Liver (tissue), 8 donors: ENCODE measurements at regions not wholly inside any gene's neighbourhood (a gene's known extent, or its start where the extent isn't known, plus 50 kb on each side); places are given as distances from the start of the nearest gene placed in this dataset.
"Not testable (repeated sequence)": the region's sequence is repeated elsewhere in the genome, so short reads cannot be mapped to it uniquely, and the experiment has no call there.

Source experiments
- DNase-seq: peaks from one replicate; pipeline ENCODE4 v3.0.0-alpha.2; 2017; ENCODE audit warnings: low spot score
- H3K27ac ChIP-seq, 2 donors: one replicate each; pipeline ENCODE4 v1.7.0; 2013; ENCODE audit warnings: inconsistent platforms in 2 of 2, low read length in 2 of 2, control low read depth in 1 of 2, low read depth in 1 of 2, mild to moderate bottlenecking in 1 of 2
- H3K27me3 ChIP-seq, 4 donors: one replicate each; pipeline versions ENCODE4 v1.6.1 to v1.7.0; 2013; ENCODE audit warnings: low read length in 3 of 4, inconsistent platforms in 1 of 4, mild to moderate bottlenecking in 1 of 4, moderate library complexity in 1 of 4; ENCODE audit not compliant: control insufficient read depth in 4 of 4, insufficient read depth in 4 of 4
- H3K36me3 ChIP-seq, 4 donors: one replicate each; pipeline versions ENCODE4 v1.6.1 to v1.7.0; 2013; ENCODE audit warnings: low read length in 3 of 4, mild to moderate bottlenecking in 3 of 4, low read depth in 1 of 4, moderate library complexity in 1 of 4; ENCODE audit not compliant: control insufficient read depth in 4 of 4, insufficient read depth in 3 of 4
- H3K4me1 ChIP-seq, 4 donors: one replicate each; pipeline versions ENCODE4 v1.6.1 to v1.7.0; 2013; ENCODE audit warnings: low read length in 3 of 4, mild to moderate bottlenecking in 3 of 4, moderate library complexity in 1 of 4; ENCODE audit not compliant: control insufficient read depth in 4 of 4, insufficient read depth in 4 of 4
- H3K4me3 ChIP-seq, 3 donors: one replicate each; pipeline versions ENCODE4 v1.6.1 to v1.7.0; 2013; ENCODE audit warnings: low read length in 3 of 3, control low read depth in 1 of 3, low read depth in 1 of 3, mild to moderate bottlenecking in 1 of 3
- H3K9ac ChIP-seq, 2 donors: one replicate each; pipeline ENCODE4 v1.7.0; 2013; ENCODE audit warnings: low read length in 2 of 2, mild to moderate bottlenecking in 2 of 2, moderate library complexity in 2 of 2, control low read depth in 1 of 2, low read depth in 1 of 2
- H3K9me3 ChIP-seq, 4 donors: one replicate each; pipeline versions ENCODE4 v1.6.1 to v1.7.0; 2013; ENCODE audit warnings: low read length in 3 of 4; ENCODE audit not compliant: control insufficient read depth in 4 of 4
- EGR1 ChIP-seq, 2 donors: IDR thresholded peaks; 2 replicates each; pipeline ENCODE4 v1.6.1; 2016 to 2018; ENCODE audit warnings: antibody characterized with exemption in 2 of 2, low read depth in 2 of 2
- FOXA1 ChIP-seq: IDR thresholded peaks from 2 replicates; pipeline ENCODE4 v1.6.1; 2016; ENCODE audit warnings: antibody characterized with exemption
- FOXA2 ChIP-seq: IDR thresholded peaks from 2 replicates; pipeline ENCODE4 v1.6.1; 2016; ENCODE audit warnings: antibody characterized with exemption
- GABPA ChIP-seq, 2 donors: IDR thresholded peaks in 1 of 2; conservative IDR thresholded peaks in 1 of 2; 2 replicates each; pipeline ENCODE4 v1.6.1; 2016; ENCODE audit warnings: antibody characterized with exemption in 2 of 2, mild to moderate bottlenecking in 1 of 2, moderate library complexity in 1 of 2
- HNF4A ChIP-seq, 2 donors: conservative IDR thresholded peaks; 2 replicates each; pipeline ENCODE4 v1.6.1; 2016; ENCODE audit warnings: antibody characterized with exemption in 2 of 2, mild to moderate bottlenecking in 2 of 2
- HNF4G ChIP-seq: IDR thresholded peaks from 2 replicates; pipeline ENCODE4 v1.6.1; 2016; ENCODE audit warnings: antibody characterized with exemption
- JUND ChIP-seq, 2 donors: IDR thresholded peaks; 2 replicates each; pipeline ENCODE4 v1.6.1; 2016; ENCODE audit warnings: antibody characterized with exemption in 2 of 2
- NR2F2 ChIP-seq: IDR thresholded peaks from 2 replicates; pipeline ENCODE4 v1.6.1; 2016; ENCODE audit warnings: antibody characterized with exemption
- RAD21 ChIP-seq, 2 donors: IDR thresholded peaks; 2 replicates each; pipeline ENCODE4 v1.6.1; 2016; ENCODE audit warnings: antibody characterized with exemption in 2 of 2, mild to moderate bottlenecking in 2 of 2
- RXRA ChIP-seq, 2 donors: IDR thresholded peaks; 2 replicates each; pipeline ENCODE4 v1.6.1; 2017 to 2018; ENCODE audit warnings: antibody characterized with exemption in 2 of 2, mild to moderate bottlenecking in 1 of 2
- SP1 ChIP-seq: IDR thresholded peaks from 2 replicates; pipeline ENCODE4 v1.6.1; 2018; ENCODE audit warnings: antibody characterized with exemption, mild to moderate bottlenecking
- TAF1 ChIP-seq: conservative IDR thresholded peaks from 2 replicates; pipeline ENCODE4 v1.6.1; 2016; ENCODE audit warnings: antibody characterized with exemption, mild to moderate bottlenecking
- YY1 ChIP-seq: IDR thresholded peaks from 2 replicates; pipeline ENCODE4 v1.6.1; 2016; ENCODE audit warnings: antibody characterized with exemption, mild to moderate bottlenecking
- WGBS: extraction: QIAGEN DNeasy Blood & Tissue Kit; methylation state at CpG from one replicate; pipeline ENCODE4 v1.1.7; 2013; 5-methylcytosine and 5-hydroxymethylcytosine counted together
- TF ChIP-seq, protein P1 (sequence below): IDR thresholded peaks from 2 replicates; pipeline ENCODE4 v1.6.1; 2016; ENCODE audit warnings: antibody characterized with exemption
- TF ChIP-seq, protein P2 (sequence below): fragments of 150-350 bp; IDR thresholded peaks from 2 replicates; pipeline ENCODE4 v1.5.1; 2017; ENCODE audit warnings: improper control_type of control experiment, low read depth, low read length; ENCODE audit not compliant: missing input control
- TF ChIP-seq, protein P3 (sequence below): IDR thresholded peaks from 2 replicates; pipeline ENCODE4 v1.6.1; 2016; ENCODE audit warnings: antibody characterized with exemption
- TF ChIP-seq, protein P4 (sequence below): IDR thresholded peaks from 2 replicates; pipeline ENCODE4 v1.6.1; 2016; ENCODE audit warnings: antibody characterized with exemption
- TF ChIP-seq, protein P5 (sequence below): IDR thresholded peaks from 2 replicates; pipeline ENCODE4 v1.6.1; 2016; ENCODE audit warnings: antibody characterized with exemption, mild to moderate bottlenecking
- donor health status: healthy.
- donor health status: healthy.
- donor health status: healthy.
- donor health status: healthy.
- donor health status: healthy.

DNA sequence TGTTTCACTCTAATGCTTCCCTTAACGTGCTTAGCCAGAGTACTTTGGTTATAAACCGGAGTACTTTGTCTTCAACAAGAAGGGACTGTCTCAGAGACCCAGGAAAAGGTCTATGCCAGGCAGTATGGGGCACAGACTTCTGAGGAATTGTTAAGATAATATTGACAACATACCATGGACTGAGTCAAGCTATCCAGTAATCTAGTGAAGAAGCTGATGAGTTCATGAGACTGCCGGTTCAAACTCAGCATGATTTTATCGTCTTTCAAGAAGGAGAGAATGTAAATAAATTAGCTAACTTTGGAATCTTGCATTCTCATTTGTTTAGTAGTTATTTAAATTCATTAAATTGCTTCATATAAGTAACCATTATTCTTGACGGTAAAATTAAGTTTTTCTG is 546.1 kb downstream of the PPP4R3C start:
- no peak overlapping the region for H3K9ac ChIP-seq
- no peak overlapping the region for H3K27ac ChIP-seq
- H3K9me3 ChIP-seq, result no peaks in the 10 kb centered on the region
- H3K27me3 ChIP-seq, result peaks cover 0 to 3% (median 0%) of the 10 kb centered on the region in 4 donors
- H3K4me1 ChIP-seq, result no peaks in the 10 kb centered on the region
- H3K36me3 ChIP-seq, result no peaks in the 10 kb centered on the region
- no peak overlapping the region for H3K4me3 ChIP-seq
- no peak for DNase-seq
- 78% methylated on average over 5 of the region's 5 CpGs for WGBS
- TF ChIP-seq NR2F2, result no peak
- no peak for TF ChIP-seq FOXA2
- no peak for TF ChIP-seq RXRA (IDR thresholded peaks at IDR 0.05)

DNA sequence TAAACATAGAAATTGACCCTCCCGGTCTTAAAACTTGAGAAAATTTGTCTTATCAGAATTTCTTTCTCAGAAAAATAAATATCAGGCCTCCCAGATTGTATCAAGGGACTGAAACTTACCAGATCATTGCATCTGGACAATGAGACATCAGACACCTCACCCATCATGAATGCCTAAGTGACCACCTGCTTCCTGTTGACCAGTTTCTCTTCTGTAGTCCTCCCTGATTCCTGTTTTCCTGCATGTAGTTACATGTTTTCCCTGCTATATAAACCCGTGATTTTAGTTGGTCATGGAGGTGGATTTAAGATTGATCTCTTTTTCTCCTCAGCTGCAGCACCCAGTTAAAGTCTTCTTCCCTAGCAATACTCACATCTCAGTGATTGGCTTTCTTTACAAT is 548.1 kb downstream of the PPP4R3C start:
- Histone ChIP-seq H3K36me3 (no peaks in the 10 kb centered on the region), H3K4me3 (no peak overlapping the region), H3K9me3 (no peaks in the 10 kb centered on the region), H3K27me3 (peaks cover 0 to 3% (median 0%) of the 10 kb centered on the region in 4 donors), H3K9ac (no peak overlapping the region), H3K4me1 (no peaks in the 10 kb centered on the region), H3K27ac (no peak overlapping the region)
- DNase-seq, result no peak
- no peak for TF ChIP-seq EGR1 (IDR thresholded peaks at IDR 0.05; ENCODE audit: low read depth in 2 of 2)
- TF ChIP-seq GABPA (IDR thresholded peaks at IDR 0.05 in 1 of 2, conservative IDR thresholded peaks at IDR 0.05 in 1 of 2), result no peak
- TF ChIP-seq YY1, result no peak
- TF ChIP-seq FOXA1, result no peak
- WGBS, result 58% methylated on average over 2 of the region's 2 CpGs

DNA sequence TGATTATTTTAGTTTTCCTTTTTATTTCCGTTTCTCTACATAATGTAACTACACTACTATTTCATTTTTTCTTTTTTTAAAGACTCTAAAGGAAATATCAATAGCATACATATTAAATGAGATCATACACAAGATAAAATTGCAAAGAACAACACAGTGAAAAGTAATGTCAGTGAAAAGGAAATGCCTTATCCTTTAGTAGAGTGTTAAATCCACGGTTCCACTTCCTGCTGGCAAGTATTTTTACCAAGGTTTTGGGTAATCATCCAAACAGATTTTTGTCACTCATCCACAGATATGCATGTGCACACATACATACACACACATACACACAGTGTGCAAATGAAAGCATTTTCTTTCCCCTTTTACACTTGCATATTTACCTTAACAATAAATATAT is 548.9 kb downstream of the PPP4R3C start:
- Histone ChIP-seq H3K36me3 (no peaks in the 10 kb centered on the region), H3K27me3 (peaks cover 0 to 3% (median 0%) of the 10 kb centered on the region in 4 donors), H3K4me1 (no peaks in the 10 kb centered on the region), H3K4me3 (no peak overlapping the region), H3K9ac (no peak overlapping the region), H3K9me3 (no peaks in the 10 kb centered on the region), H3K27ac (no peak overlapping the region)
- WGBS, result 39% methylated on average over 2 of the region's 2 CpGs
- TF ChIP-seq FOXA1 (no peak), NR2F2 (no peak), JUND (IDR thresholded peaks at IDR 0.05) (no peak), YY1 (no peak), TAF1 (no peak), HNF4G (no peak), EGR1 (IDR thresholded peaks at IDR 0.05; ENCODE audit: low read depth in 2 of 2) (no peak), RXRA (IDR thresholded peaks at IDR 0.05) (no peak), SP1 (no peak), GABPA (IDR thresholded peaks at IDR 0.05 in 1 of 2, conservative IDR thresholded peaks at IDR 0.05 in 1 of 2) (no peak), FOXA2 (no peak), RAD21 (IDR thresholded peaks at IDR 0.05) (no peak), HNF4A (conservative IDR thresholded peaks at IDR 0.05) (no peak)
- TF ChIP-seq, protein P1, sequence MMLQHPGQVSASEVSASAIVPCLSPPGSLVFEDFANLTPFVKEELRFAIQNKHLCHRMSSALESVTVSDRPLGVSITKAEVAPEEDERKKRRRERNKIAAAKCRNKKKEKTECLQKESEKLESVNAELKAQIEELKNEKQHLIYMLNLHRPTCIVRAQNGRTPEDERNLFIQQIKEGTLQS, result no peak
- TF ChIP-seq, protein P2, sequence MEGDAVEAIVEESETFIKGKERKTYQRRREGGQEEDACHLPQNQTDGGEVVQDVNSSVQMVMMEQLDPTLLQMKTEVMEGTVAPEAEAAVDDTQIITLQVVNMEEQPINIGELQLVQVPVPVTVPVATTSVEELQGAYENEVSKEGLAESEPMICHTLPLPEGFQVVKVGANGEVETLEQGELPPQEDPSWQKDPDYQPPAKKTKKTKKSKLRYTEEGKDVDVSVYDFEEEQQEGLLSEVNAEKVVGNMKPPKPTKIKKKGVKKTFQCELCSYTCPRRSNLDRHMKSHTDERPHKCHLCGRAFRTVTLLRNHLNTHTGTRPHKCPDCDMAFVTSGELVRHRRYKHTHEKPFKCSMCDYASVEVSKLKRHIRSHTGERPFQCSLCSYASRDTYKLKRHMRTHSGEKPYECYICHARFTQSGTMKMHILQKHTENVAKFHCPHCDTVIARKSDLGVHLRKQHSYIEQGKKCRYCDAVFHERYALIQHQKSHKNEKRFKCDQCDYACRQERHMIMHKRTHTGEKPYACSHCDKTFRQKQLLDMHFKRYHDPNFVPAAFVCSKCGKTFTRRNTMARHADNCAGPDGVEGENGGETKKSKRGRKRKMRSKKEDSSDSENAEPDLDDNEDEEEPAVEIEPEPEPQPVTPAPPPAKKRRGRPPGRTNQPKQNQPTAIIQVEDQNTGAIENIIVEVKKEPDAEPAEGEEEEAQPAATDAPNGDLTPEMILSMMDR, result no peak
- TF ChIP-seq, protein P3, sequence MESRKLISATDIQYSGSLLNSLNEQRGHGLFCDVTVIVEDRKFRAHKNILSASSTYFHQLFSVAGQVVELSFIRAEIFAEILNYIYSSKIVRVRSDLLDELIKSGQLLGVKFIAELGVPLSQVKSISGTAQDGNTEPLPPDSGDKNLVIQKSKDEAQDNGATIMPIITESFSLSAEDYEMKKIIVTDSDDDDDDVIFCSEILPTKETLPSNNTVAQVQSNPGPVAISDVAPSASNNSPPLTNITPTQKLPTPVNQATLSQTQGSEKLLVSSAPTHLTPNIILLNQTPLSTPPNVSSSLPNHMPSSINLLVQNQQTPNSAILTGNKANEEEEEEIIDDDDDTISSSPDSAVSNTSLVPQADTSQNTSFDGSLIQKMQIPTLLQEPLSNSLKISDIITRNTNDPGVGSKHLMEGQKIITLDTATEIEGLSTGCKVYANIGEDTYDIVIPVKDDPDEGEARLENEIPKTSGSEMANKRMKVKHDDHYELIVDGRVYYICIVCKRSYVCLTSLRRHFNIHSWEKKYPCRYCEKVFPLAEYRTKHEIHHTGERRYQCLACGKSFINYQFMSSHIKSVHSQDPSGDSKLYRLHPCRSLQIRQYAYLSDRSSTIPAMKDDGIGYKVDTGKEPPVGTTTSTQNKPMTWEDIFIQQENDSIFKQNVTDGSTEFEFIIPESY, result no peak
- TF ChIP-seq, protein P4, sequence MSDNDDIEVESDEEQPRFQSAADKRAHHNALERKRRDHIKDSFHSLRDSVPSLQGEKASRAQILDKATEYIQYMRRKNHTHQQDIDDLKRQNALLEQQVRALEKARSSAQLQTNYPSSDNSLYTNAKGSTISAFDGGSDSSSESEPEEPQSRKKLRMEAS, result no peak
- TF ChIP-seq, protein P5, sequence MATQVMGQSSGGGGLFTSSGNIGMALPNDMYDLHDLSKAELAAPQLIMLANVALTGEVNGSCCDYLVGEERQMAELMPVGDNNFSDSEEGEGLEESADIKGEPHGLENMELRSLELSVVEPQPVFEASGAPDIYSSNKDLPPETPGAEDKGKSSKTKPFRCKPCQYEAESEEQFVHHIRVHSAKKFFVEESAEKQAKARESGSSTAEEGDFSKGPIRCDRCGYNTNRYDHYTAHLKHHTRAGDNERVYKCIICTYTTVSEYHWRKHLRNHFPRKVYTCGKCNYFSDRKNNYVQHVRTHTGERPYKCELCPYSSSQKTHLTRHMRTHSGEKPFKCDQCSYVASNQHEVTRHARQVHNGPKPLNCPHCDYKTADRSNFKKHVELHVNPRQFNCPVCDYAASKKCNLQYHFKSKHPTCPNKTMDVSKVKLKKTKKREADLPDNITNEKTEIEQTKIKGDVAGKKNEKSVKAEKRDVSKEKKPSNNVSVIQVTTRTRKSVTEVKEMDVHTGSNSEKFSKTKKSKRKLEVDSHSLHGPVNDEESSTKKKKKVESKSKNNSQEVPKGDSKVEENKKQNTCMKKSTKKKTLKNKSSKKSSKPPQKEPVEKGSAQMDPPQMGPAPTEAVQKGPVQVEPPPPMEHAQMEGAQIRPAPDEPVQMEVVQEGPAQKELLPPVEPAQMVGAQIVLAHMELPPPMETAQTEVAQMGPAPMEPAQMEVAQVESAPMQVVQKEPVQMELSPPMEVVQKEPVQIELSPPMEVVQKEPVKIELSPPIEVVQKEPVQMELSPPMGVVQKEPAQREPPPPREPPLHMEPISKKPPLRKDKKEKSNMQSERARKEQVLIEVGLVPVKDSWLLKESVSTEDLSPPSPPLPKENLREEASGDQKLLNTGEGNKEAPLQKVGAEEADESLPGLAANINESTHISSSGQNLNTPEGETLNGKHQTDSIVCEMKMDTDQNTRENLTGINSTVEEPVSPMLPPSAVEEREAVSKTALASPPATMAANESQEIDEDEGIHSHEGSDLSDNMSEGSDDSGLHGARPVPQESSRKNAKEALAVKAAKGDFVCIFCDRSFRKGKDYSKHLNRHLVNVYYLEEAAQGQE, result no peak
- no peak for DNase-seq

DNA sequence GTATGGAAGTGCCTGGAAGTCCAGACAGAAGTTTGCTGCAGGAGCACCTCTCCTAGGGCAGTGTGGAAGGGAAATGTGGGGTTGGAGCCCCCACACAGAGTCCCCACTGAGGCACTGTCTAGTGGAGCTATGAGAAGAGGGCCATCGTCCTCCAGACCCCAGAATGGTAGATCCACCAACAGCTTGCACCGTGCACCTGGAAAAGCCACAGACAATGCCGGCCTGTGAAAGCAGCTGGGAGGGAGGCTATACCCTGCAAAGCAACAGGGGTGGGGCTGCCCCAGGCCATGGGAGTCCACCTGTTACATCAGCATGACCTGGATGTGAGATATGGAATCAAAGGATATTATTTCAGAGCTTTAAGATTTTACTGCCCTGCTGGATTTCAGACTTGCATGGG is 551.4 kb downstream of the PPP4R3C start:
- not testable (repeated sequence) for H3K9ac ChIP-seq, H3K4me3 ChIP-seq, H3K9me3 ChIP-seq, H3K27me3 ChIP-seq, DNase-seq, H3K4me1 ChIP-seq, H3K27ac ChIP-seq, H3K36me3 ChIP-seq
- 89% methylated on average over 3 of the region's 3 CpGs for WGBS
